GM21526 (cell line): ENCODE measurements at regions not wholly inside any gene's neighbourhood (a gene's known extent, or its start where the extent isn't known, plus 50 kb on each side); places are given as distances from the start of the nearest gene placed in this dataset.

Experiments
- ATAC-seq: cut with Tn5 transposase; IDR thresholded peaks from one replicate; pipeline ENCODE4 v1.9.1; 2021; ENCODE audit warnings: moderate library complexity; ENCODE audit not compliant: unreplicated experiment, low FRiP score

DNA sequence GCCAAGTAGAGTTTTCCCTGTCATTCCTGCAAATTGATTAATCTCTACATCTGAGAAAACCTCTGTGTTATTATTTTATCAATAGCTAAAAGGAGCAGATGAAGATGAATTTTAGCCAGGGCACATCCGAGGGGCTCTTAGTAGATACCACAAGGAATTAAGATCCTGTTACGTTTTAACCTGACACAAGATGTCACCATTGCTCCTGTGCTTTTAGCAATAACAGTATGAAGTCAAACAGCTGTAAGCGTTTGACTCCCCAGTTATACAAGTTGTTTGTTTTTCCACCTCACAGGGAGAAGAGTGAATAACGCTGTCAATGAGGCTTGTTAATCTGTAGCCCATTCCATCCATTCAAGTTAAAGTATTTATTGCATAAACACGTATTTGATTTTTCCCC, 76.0 kb upstream of the AP1S2 start:
- ATAC-seq, result no peak

DNA sequence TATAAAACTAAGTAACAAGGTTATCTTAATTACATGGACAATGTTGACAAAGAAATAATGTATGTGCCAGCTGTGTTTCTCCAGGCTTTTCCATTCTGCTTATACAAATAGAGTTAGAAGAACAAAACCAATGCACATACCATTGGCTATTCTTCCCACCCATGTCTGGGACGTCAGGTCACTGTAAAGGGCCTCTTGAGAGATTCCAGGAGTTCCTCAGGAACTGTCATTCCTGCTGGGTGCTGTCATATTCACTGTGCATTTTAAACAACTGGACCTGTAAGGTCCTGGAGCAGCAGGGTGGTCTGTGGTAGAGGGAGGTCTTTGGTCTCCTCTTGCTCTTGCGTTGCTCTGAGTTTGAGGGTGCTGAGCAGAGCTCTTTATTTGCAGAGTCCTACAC, 74.6 kb upstream of the AP1S2 start:
- ATAC-seq, result no peak

DNA sequence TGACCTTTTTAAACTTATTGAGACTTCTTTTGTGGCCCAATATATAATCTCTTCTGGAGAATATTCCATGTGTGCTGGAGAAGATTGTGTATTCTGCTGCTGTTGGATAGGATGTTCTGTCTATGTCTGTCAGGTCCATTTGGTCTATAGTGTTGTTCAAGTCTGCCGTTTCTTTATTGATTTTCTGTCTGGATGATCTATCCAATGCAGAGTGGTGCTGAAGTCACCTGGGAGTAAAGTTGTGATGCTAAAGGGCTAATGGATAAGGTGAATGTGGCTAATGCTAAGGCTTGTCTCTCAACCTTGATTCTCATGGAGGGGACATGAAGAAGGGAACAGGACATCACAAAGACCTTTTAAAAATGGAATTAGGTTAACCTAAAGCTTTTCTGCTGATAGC, 72.0 kb upstream of the AP1S2 start:
- ATAC-seq, result no peak

DNA sequence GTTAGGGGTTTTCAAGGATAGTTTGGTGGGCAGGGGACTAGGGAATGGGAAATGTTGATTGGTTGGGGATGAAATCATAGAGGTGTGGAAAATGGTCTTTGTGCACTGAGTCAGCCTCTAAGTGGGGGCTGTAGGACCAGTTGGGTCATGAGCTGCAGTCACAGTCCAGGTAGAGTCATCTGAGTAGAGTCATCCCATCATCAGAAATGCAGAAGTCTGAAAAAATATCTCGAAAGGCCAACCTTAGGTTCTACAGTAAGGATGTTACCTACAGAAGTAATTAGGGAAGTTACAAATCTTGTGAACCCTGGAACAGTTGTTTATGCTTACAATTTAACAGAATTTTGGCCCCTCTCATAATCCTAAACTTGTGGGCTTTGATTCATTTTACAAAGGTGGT, 63.4 kb upstream of the AP1S2 start:
- ATAC-seq, result no peak

DNA sequence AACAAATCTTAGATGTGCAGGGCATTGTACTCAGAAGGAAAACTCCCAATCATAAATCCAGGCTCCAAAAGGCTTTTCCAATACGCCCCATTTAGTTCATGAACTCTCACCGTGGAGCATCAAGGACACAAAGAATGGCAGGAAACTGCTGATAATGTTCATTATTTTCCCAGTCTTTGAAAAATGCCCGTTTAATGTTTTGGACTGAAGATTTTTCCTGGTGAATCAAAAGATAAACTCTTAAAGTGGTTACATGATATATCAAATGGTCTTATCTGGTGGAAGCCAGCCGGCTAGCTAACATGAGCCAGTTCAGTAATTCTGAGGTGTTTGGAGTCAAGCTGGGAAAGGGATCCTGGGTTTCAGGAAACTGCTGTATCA, 62.1 kb upstream of the AP1S2 start:
- no peak for ATAC-seq

DNA sequence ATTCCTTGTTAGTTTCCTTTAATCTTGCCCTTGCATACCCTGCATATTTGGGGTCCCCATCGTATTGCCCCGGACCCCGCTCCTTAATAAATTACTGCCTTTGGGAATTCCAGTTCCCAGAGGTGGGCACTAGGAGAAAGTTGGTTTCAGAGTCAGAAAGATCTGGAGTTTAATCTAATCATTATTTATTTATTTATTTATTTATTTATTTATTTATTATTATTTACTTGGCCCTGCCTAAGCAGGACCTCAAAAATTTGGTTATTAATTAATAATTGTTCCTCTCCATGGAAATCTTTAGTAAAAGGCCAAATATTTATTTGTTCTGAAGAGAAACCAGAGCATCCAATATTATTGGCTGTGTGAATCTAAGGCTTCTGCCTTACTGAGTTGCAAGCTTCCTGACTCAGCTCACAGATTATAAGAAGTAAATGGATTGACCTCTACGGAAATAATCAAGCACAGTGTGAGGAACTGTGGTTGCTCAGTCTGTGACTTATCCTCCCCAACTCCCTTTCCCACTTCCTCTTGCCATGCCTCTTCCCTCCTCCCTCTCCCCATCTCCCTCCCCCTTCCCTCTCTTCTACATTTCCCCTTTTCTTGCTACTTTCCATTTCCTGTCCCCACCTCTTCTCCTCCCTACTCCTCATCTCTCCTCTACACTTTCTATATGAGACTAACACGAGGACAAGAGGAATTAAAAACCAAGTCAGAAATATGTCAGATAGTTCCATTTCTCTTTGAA, 61.5 kb upstream of the AP1S2 start:
- no peak for ATAC-seq

DNA sequence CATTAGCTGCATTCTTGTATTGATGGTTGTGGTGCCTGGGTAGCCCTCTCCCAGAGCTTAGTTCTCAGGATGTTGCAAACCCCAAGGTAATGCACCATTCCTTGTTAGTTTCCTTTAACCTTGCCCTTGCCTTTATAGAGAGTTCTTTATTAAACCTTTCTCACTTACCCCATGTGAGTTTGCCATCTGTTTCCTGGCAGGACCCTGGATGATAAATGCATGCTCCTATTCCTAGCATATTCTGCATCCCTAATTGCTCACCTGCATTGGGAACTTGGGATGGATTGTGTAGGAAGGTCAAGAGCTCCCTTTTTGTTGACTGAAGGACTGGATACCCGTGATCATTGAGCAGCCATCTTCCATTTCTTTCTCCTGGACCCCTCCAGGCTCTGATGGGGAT, 59.9 kb upstream of the AP1S2 start:
- no peak for ATAC-seq

DNA sequence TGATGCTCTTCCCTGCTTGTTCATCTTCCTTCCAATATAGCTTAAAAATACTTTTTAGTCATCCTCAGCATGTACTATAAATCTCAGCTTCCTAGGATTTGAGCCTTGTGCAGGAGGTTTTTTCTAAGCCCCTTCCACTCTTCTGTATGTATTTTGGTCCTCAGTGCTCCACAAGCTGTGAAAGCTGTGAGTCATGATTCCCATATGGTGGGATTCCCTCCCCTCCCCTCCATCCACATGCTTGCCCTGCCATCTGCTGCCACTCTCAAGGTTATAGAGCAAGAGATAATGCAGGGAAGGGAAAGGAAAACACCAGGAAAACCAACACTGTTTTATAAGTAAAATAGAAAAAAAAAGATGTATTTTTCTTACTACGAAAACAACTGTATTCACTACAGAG, 58.5 kb upstream of the AP1S2 start:
- no peak for ATAC-seq

DNA sequence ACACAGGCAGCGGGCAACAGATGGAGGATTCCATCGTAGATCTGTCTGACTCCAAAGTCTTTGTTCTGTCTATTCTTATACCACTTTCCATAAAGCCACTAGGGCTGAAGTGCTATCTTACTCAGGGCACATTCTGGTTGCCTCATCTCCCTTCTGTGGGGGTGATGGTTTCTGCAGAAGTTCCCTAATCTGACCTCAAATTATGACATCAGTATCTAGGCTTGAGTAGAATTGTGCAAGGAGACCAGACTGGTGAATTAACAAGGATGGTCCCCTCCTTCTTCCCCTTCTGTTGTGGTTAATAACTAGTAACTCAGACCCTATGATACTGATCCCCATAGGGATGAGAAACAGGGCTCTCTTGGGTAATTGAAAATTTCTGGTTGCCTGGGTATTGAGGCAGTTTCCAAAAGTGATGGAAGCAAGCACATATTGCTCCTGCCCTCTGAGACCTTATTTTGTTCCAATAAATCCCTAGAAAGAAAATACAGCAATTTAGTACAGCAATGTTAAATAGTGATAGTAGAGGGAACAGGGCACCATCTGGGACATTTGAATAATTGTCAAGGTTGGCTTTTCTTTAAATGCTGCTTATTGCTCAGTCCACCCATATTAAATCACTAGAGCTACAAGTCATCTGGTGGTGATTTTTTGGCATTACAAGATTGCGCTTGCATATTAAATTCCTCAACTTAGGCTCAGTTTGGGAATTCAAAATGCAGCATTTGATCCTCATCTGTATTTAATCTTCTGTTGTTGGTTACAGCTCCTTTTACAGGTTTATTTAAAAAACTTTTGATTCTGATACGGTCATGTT, 57.3 kb upstream of the AP1S2 start:
- ATAC-seq, result no peak

DNA sequence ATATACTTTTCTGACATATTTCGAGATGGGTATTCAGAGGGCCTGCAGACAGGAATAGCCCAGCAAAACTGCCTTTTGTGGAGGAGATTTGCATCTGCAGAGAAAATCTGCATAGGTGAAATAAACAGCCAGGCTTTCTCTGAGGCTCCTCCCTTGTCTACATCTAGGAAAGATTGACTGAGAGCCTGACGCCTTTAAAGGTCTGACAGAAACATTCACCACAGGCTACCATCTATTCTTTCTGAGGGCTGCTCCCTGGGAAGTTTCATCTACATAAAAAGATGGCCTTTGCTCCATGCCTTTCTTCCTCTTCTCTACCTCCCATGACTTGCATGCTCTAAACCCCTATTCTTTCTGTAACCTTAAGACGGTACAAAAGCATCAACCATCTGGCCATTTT, 55.0 kb upstream of the AP1S2 start:
- no peak for ATAC-seq

DNA sequence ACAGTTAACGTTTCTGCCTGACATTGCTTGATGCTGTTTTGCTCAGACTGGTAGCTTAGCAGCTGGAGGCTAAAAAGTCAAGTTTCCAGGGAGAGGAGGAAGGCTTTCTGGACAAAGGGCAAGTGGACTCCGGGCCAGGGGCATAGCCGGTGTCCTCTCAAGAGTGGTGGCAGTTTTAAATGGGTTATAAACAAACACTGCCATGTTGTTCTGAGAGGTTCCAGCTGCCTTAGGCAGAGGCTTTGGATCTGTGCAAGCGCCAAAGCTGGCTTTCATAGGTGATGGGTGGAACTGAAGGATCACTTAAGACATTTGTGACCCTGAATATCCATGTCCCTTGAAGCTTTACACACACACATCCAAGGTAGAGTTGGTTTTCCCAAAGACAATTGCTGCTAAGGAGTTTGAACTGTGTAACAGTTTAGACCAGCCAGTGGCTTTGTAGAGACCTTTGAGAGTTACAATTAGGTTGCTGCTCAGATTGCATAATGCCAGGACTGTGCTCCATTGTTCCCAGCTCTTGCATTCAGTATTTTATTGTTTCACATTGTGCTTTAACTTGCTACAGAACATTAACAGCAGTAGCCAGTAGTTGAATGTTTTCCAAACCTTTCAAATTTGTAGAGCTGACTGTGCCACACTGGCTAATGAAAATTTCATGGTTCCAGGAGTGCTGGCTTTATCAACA, 54.1 kb upstream of the AP1S2 start:
- no peak for ATAC-seq

DNA sequence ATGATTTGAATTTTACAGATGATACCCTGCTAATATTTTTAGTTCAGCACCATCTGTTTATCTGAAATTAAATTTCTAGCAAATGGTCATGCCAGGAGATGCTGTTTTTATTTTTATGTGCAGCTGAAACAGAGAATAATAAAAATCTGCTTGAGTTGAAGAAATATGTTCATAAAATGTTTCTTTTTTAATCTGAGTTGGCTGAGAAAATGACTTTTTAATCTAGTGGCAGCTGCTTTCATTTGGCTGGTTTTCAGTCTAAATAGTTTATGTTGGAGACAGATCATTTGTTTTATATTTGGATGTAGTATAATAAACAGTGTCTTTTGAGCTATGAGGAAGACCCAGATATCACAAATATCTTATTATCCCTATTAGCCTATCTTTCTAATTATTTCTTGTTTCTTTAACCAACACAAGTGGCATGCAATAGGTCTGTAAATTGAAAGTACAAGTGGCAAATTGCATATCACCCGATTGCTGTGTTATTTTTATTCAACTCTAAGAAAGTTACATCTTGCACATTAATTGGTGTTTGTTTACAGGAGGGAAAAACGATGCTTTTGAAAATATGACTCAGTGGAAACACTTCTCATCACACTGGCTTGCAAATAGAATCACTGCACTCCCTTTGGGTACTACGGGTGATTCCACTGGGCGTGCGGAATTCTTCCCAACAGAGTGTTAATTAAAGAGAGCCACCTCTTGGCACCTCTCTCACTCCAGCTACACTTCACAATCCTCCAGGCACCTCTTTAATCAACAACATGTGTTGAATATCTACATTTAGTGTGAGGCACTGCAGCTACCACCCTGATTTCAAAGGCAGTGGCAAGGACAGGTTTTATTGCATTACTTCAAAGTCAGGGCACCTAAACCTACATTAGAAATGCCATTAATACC, 51.7 kb upstream of the AP1S2 start:
- ATAC-seq, result no peak
